Hindlimb muscle (tissue), 1 donor: ENCODE measurements at regions not wholly inside any gene's neighbourhood (a gene's known extent, or its start where the extent isn't known, plus 50 kb on each side); places are given as distances from the start of the nearest gene placed in this dataset.
A peak's percentile ranks its signal among the peaks of the same experiment; 100 is the strongest.

Experiments used
- DNase-seq: peaks from one replicate; pipeline ENCODE4 v3.0.0-alpha.2; 2013

- peak; percentile 75 for DNase-seq
These were observed 126.8 kb upstream of the PSMD7 start for GRCh38 chr16:74169687-74170376.

- no peak for DNase-seq
These were observed 127.5 kb upstream of the PSMD7 start for GRCh38 chr16:74169066-74169465.

DNA sequence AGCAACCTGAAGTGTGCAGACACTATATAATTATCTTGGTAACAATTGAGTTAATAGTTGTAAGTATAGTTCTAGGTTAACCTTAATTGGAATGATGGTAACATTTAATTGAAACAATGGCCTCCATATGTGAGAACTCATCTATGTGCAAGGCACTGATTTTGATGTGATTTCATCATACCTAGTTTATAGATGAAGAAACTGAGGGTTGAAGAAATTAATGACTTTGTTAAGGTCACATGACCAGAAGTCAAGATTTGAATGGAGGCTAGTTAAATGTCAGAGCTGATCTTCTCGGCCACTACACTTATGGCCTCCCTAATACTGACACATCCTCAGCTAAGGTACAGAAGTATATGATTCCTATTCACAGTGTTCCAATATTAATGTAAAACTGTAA lies 128.2 kb upstream of the PSMD7 start:
- no peak for DNase-seq

DNA sequence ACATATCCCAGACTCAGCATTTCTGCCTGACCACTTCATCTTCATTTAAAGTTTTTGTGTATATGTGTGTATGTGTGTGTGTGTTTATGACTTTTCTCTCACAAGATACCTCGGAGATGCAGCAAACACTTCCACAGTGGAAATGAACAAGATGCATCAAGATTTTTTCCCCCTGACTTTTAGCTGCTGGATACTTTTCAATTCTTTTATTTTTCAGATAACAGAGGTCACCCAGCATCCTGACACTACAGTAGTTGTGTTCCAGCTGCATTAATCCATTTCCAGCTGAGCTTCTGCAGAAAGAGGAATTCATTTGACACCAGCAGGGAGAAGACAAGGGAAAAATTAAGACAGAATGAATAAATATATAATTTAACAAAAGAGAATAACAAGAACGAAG lies 130.2 kb upstream of the PSMD7 start:
- no peak for DNase-seq

DNA sequence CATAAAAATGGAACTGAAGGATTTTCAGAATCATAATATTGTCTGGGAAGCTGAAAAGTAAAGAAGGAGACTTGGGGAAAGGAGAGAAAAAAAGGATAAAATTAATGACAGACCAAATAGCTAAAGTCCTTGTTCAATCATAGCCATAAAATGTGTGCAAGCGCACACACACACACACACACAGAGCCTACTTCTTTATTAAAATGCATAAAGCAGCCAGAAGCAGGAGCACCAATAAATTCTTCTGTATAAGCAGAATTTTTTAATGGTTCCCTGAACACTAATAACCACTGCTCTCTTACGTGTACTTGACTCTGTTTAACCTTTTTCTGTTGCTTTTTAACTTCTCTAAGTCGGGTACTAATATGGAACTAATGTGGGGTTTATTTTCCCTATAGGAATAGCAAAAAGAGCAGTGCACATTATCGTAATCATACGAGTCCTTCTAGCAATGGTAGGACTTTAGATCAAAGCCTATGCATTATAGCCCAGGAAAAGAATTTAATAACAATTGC lies 131.0 kb upstream of the PSMD7 start:
- DNase-seq, result no peak

GRCh38 chr16:74160759-74161158 lies 135.9 kb upstream of the PSMD7 start:
- no peak for DNase-seq

DNA sequence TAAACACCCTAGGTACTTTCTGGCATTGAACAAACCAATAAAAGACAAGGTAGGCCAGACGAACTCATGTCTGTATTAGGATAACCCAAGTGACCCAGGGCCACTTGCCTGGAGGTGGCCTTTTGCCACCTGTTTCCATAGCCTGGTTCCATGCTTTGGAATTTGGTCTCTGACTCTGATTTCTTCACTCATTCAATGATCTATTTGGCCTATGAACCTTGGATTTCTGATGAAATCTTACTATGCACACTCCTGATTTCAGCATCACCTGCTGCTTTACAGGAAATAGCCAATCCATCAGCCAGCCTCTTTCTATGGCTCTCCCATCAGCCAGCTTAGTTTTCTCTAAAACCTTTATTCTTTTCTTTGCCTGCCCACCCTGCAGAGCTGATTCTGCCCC lies 142.8 kb upstream of the PSMD7 start:
- DNase-seq, result no peak

GRCh38 chr16:74146643-74147042 lies 150.0 kb upstream of the PSMD7 start:
- no peak for DNase-seq

DNA sequence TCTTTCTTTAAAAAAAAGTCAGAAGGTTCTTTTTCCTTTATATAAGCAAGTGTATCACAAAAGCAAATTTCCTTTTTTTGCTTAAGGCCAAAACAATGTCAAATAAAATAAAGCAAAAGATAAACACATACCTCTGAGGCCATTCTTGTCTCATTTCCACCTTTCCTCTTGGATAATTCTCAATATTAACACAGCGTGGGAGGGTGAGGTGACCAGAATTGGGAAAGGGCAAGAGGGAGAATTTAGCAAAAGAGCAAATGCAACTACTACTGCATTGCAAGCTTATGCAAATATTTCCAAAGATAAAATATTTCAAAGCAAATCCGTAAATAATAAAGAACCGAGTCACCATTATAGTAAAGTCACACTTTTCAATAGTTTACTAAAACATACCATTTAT lies 153.4 kb upstream of the PSMD7 start:
- DNase-seq, result no peak

DNA sequence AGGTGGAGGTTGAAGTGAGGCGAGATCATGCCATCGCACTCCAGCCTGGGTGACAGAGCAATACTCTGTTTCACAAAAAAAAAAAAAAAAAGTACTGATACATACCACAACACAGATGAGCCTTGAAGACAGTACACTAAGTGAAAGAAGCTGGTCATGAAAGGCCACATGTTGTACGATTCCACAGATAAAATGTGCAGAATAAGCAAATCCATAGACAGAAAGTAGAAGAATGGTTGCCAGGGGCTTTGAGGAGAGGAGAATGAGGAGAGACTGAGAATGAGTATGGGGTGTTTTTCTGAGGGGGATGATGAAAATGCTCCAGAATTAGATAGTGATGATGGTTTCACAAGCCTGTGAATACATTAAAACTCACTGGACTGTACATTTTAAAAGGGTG lies 155.6 kb upstream of the PSMD7 start:
- DNase-seq, result no peak

GRCh38 chr16:74140557-74140956 lies 156.1 kb upstream of the PSMD7 start:
- no peak for DNase-seq

DNA sequence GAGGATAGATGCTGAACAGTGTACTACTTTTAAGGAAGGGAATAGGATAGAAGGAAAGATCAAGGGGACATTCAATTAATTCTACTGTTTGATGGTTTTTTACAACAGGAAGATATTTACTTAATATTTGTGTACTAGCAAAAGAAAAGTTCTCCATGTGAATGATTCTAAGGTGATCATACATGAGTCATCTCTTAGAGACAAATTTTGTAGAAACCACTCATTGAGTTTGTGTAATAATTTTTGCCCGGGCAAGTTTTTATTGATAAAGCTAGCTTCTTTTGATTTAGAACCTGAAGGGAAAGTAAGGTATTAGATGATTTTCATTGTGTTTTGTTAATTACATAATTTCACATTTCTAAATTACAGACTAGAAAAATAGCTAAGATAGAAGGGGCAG lies 172.8 kb upstream of the PSMD7 start:
- no peak for DNase-seq

GRCh38 chr16:74123195-74123594 lies 173.4 kb upstream of the PSMD7 start:
- DNase-seq, result no peak

GRCh38 chr16:74117798-74118197 lies 178.8 kb upstream of the PSMD7 start:
- no peak for DNase-seq

GRCh38 chr16:74113545-74113944 lies 183.1 kb upstream of the PSMD7 start:
- DNase-seq, result peak; percentile 29

DNA sequence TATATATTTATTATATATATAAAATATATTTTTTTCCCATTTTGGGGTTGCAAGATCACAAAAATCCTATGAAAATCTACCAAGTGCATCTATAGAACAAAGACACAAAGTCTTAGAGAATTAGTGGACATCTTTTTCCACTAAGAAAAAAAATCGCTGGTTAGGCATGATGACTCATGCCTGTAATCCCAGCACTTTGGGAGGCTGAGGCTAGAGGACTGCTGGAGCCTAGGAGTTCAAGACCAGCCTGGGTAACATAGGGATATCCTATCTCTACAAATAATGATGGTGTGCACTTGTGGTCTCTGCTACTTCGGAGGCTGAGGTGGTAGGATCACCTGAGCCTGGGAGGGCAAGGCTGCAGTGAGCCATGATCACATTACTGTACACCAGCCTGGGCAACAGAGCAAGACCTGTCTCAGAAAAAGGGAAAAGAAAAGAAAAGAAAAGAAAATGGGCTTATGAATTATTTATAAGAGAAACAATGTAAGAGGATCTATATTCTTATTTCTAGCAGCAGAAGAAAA lies 185.1 kb upstream of the PSMD7 start:
- no peak for DNase-seq

GRCh38 chr16:74107795-74108610 lies 188.6 kb upstream of the PSMD7 start:
- no peak for DNase-seq

DNA sequence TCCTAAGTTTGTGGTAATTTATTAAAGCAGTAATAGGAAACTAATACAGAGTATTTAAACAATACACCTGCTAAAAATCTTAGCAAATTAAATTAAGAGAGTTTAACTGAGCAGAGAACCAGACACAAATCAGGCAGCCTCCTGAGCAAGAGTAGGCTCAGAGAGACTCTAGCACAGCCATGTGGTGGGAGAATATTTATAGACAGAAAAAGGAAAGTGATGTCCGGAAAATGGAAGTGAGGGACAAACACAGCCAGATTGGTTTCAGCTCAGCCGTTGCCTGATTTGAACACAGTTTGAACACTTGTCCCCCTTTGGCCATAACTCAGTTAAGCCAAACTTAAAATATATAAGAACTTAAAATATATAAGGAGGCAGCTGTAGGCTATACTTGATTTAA lies 192.6 kb upstream of the PSMD7 start:
- no peak for DNase-seq

DNA sequence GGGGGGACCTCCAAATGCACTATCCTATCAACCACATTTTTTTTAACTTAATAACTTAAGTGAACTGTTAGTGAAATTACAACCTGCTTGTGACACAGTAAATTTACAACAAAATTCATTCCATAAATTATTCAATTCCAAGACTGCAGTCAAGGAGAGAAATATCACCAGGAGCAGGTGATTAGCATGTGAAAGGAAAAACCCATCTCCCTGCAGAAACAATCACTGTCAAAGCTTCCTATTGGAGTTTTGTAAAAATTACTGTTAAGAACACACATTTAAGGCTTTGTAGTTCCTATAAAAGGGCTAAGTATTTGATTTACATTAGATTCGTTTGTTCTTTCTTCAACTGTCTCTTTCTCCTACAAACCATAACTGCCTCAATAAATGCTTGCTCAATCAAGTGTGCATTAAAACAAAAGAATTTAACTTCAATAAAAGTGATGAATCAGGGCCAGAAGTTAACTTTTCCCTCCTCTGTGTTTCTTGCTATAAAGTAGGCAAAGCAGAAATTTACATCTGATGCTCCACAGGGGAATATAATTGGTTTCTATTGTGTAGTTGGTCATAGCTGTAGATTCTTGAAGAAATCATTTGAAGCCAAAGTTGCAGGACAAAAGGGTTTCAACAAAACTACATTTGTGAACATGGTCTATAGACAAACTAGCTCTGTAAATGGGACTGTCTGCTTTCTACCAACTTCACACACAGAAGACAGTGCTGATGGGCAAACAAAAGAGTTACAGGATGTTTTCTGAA lies 195.1 kb upstream of the PSMD7 start:
- no peak for DNase-seq

DNA sequence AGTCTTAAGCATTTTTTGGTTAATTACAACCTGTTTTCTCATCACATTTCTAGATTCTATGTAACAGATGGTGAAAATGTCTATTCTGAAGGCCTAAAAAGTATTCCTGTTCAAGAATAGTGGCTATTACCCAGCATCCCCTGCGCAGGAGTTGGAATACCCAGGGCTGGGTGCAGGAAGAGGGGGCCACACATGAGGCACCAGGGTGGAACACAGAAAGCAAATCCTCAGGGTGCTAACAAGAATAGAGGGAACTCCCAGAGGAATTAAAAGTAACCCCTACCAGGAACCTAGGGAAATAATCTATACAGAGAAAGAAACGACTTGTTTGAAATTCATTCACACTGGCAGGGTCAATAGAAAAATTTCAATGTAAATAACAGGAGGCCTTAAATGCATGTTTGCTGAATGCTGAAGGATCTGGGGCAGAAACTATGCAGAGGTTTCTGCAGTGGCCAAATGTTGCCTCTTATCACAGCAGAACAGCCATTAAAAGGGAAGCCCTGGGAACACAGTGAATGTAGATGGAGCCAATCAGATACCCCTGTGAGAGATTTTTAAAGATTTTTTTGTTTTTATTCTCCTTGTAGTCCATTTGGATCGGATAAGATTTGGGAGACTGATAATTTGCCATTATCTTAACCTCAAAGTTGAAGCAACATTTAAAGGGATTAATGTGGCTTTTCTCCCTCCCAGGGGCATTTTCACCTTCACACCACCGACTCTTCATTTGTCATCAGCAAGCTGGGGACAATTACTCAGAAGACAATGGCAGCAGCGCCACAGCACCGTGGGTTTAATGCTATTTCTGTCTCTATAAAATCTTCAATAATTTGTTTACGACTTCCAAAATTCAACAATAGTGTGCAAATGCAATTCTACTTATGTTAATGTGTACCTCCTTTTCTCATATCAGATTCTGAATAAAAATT lies 196.0 kb upstream of the PSMD7 start:
- DNase-seq, result no peak

- DNase-seq, result no peak
These were observed 197.1 kb upstream of the PSMD7 start for GRCh38 chr16:74099530-74099929.

DNA sequence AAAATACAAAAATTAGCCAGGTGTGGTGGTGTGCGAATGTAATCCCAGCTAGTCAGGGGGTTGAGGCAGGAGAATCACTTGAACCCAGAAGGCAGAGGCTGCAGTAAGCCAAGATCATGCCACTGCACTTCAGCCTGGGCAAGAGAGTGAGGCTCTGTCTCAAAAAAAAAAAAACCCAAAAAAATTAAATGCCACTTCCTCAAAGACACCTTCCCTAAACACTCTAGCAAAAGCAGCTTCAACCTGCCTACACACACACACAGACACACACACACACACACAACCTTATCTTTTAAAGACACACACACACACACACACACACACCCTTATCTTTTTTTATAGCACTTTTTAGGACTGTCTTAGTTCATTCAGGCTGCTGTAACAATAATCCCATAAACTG lies 201.7 kb upstream of the PSMD7 start:
- DNase-seq, result no peak
